ENCODE measurements at regions not wholly inside any gene's neighbourhood (a gene's known extent, or its start where the extent isn't known, plus 50 kb on each side); places are given as distances from the start of the nearest gene placed in this dataset.
"Not testable (repeated sequence)": the region's sequence is repeated elsewhere in the genome, so short reads cannot be mapped to it uniquely, and the experiment has no call there.

DNA sequence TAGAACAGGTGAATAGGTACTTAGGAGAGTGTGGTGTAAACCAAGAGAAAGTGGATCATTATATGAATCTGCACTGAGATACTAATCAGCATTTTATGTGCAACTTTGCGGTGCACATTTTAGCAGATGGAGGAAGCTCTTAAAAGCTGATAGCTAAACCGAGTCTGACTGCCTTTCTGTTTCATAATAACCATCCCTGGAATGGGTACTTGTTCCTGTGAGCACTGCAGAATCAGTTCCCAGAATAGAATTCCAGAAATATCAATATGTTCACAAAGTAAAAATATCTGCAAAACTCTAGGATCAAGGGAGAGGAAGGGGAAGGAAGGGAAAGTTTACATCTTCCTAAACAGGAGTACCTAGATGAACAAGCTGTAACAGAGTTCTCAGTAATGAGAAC, 432.2 kb upstream of the HNRNPA3 start:
- DNase-seq (ENCODE audit: low spot score in 2 of 2) (no peak), FAIRE-seq (no peak)

DNA sequence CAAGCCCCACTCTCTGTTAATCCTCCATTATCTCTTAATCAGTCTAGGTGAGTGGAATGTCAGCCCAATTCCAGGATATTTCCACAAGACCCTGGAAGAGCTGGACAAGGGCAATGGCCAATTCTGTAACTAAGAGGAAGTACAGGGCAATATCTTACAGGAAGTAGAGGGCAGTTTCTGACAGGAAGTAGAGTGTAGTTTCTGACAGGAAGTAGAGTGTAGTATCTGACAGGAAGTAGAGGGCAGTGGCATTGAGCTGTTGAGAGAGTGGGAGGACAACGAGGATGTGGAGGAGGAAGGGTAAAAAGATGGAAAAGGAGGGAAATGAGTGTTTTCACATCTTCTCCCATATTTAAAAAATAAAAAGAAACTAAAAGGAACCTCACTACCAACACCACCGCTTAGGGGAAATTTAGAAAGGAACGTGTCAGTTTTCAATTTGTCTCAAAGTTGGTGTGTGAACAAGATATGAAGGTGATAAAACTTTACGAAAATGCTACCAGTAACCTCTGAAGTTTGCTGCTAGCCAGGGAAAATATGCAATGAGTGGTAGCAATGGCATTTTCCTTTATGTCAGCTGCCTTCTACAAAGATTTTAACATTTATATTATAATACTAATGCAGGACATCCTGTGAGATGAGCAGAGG, 430.9 kb upstream of the HNRNPA3 start:
- FAIRE-seq, result no peak
- DNase-seq (ENCODE audit: low spot score in 2 of 2), result no peak

DNA sequence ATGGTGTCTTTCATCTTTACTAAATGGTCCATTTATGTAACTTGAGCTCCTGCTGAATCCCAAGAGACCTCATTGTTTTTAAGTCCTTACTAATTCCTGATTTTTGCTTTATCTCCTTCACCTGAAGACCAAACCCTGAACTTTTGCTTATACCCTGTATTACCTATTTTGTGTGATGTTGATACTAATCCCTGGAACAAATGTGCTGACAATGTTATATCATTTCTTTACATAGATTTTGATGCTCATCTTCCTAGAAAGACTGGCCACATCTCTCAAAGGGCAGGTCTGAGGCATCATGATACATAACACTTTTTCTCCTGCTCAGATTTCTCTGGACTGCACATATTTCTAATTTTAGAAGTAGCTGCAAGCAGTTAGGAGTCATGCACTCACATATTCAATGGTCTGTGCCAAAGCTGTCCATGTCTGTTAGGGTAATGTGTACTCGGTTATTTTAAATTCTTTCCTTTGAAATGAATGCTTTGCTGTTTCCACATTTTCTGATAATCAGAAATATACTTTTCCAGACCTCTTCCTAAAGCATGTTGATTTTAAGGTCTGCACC, 427.9 kb upstream of the HNRNPA3 start:
- no peak for FAIRE-seq

DNA sequence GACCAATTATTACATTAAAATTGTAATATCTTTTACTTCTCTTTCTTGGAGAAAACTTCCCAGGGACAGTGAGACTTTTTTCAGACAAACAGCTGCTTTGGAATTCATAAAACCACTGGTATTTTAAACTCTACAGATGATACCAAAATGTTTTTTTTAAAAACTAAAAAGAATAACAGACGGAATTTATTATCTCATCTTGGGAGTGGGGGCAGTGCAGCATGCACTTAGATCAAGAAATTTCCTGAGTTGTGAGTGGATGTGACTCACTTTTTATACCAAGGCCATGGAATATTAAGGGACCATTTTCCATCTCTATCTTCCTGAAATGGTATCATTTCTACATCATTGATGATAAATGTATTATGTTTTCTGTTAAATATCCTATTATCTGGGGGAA, 422.8 kb upstream of the HNRNPA3 start:
- FAIRE-seq (no peak), DNase-seq (ENCODE audit: low spot score in 2 of 2) (no peak)

More for the DNA sequence above, 427.9 kb upstream of the HNRNPA3 start:
- no peak for DNase-seq (ENCODE audit: low spot score in 2 of 2)

DNA sequence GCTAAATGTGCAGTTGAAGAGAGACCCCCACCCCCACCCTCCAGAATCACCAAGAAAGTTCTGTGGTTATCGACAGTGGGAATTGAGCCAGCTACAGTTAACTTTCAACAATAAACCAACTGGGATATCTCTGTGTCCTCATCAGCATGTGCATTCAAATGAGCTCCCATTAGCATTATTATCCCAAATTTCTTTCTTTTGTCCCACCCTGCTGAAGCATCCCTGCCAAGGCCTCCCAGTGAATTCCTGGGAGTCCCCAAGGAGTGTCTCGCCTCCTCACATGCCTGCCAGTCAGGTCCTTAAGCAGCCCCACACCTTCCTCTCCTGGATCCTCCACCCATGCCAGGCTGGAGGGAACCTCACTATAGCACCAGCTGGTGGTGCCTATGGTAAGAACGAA, 422.1 kb upstream of the HNRNPA3 start:
- FAIRE-seq (no peak), DNase-seq (ENCODE audit: low spot score in 2 of 2) (no peak)

DNA sequence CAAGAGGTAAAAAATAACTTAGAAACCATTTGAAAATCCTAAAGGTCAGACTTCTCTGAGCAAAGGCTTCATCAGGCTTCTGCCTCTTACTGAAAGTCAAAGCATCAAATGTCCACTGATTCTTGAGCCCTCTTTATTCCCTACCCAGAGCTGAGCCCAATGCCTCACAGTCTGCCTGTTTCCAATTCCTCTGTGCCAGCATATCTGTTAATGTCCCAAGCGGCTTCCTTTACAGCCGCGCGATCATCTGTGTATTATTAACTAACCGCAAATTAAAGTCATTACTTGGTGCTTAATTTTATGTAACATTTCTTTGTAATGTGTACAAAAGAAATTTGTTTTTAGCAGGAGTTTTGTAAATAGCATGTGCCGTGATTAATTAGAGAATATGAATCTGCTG, 418.8 kb upstream of the HNRNPA3 start:
- no peak for DNase-seq (ENCODE audit: low spot score in 2 of 2)
- FAIRE-seq, result no peak

DNA sequence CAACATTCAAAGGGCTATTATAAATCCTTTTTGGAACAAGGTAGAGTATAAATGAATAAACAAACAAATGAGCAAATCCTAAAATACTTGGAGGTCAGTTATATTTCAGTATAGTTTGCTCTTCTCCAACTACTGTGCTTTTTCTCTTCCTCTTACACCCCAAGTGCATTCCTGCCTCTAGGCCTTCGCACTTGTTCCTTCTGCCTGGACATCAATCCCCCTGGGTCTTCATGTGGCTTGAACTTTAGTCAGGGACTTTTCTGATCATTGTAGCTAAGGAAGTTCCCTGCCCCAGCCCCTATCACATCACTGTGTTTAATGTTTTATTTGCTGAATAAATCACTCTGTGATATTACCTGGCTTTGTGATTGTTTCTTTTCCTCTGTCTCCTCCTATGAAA, 418.2 kb upstream of the HNRNPA3 start:
- FAIRE-seq (no peak), DNase-seq (ENCODE audit: low spot score in 2 of 2) (no peak)

DNA sequence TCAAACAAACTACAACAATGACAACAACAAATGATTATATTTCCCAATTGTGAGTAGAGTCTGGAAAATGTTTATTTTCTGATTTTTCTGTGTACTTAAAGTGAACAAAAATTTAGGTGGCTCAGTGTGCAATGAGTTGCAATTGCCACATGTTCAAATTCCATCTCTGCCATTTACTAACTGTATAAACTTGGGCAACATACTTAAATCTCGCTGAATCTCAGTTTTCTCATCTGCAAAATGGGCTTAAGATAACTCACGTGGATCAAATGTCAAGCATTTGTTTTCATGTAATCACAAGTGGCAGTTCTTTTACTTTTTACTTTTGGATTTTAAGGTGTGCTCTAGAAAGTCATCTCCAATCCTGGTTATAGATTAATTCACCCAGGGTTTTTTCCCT, 416.8 kb upstream of the HNRNPA3 start:
- no peak for FAIRE-seq
- DNase-seq (ENCODE audit: low spot score in 2 of 2), result no peak

DNA sequence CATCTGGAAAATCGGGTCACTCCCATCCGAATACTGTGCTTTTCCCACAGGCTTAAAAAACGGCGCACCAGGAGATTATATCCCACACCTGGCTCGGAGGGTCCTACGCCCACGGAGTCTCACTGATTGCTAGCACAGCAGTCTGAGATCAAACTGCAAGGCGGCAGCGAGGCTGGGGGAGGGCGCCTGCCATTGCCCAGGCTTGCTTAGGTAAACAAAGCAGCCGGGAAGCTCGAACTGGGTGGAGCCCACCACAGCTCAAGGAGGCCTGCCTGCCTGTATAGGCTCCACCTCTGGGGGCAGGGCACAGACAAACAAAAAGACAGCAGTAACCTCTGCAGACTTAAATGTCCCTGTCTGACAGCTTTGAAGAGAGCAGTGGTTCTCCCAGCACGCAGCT, 415.9 kb upstream of the HNRNPA3 start:
- not testable (repeated sequence) for FAIRE-seq; DNase-seq (ENCODE audit: low spot score in 2 of 2)

DNA sequence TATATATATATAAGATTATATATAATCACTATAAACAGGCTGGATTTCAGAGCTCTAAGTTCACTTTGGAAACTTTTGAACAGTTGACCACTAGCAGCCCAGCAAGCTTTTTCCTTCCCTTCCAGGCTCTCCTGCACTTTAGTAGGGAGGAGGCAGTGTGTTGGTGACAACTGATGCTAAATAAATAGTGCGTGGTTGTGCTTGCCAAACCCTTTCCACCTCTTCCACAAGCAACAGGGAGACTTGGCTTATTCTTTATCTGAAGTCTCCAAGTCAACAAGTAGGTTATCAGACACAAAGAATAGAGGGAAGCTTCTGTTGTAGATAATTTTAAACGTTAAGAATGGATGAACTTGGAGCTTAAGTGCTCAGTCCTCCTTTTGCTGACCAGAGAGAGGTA, 408.2 kb upstream of the HNRNPA3 start:
- DNase-seq (ENCODE audit: low spot score in 2 of 2) (no peak), FAIRE-seq (no peak)

DNA sequence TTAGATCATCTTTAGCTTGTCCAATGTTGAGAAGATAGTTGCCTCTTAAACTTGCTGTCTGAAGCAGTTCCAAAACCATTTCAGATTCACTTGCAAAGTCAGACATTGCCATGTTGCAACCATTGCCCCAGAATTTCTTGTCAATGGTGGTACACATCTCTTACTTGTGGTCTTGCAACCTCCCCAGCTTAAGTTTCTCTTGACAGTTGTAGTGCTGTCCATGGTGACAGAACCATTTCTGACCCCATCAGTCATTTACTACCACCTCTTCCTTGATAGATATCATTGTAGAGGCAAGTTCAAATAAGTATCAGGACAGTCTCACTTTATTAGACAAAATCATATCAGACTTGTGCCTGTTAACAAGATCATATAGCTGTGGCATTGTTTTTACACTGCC, 407.2 kb upstream of the HNRNPA3 start:
- FAIRE-seq, result no peak
- DNase-seq (ENCODE audit: low spot score in 2 of 2), result no peak

DNA sequence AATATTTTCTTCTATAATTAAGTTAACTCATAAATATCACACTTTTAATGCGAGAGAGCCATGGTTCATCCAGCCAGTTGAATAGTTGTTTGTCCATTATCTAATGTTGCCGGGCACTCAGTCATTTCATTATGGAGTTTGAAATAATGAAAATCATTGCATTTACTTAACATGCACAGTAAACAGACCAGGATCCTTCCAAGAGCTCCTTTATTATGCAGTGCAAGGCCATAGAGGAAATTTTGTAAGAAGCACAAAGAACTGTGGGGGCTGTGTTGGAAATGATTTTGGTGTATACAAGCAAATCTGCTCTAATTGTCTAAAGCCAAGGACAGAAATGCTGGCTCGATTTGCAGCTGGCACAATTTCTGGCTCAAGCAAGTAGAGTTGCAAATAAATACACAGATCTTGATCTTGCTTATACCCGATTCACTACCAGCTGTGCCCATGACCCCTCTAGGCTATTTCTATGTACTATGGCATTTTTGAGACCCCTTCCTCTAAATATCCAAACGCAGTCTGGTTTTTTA, 400.3 kb upstream of the HNRNPA3 start:
- no peak for FAIRE-seq

DNA sequence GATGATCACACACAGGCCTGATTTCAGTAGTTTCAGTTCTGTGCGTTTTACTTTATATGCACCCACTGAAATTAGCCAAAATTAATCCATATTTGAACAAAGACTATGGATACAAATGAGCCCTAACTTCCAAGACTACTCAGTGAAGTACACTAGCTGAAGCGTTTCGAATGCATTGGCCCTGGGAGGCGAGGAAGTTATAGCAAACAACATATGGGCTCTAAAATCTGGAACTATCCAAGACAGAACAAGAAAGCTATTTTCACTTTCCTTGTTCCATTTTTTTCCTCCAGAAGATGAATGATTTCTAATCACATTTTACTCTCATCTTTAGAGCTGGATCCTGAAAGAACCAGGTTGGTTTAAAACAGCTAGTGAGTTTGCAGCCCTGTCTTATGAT, 399.4 kb upstream of the HNRNPA3 start:
- FAIRE-seq (no peak), DNase-seq (ENCODE audit: low spot score in 2 of 2) (no peak)

More for the DNA sequence above, 400.3 kb upstream of the HNRNPA3 start:
- DNase-seq (ENCODE audit: low spot score in 2 of 2), result no peak

DNA sequence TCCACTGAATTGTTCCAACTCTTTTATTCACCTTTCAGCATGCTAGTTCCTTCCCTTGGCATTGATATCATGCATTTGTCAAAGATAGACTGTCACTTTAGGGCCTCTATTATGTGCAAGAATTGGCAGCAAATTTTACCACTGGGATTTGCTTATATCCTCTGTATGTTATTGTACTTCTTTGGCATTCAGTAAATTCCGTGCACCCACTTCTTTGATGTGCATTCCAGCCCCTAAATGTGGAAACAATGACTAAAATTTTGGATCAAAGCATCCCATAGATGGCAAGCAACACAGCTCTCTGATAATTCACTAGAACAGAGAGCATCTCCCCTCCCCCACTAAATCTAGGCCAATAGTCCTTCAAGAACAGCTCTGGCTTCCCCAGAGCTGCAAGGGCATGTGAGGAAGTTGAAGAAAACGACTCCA, 399.0 kb upstream of the HNRNPA3 start:
- no peak for DNase-seq (ENCODE audit: low spot score in 2 of 2)
- no peak for FAIRE-seq

DNA sequence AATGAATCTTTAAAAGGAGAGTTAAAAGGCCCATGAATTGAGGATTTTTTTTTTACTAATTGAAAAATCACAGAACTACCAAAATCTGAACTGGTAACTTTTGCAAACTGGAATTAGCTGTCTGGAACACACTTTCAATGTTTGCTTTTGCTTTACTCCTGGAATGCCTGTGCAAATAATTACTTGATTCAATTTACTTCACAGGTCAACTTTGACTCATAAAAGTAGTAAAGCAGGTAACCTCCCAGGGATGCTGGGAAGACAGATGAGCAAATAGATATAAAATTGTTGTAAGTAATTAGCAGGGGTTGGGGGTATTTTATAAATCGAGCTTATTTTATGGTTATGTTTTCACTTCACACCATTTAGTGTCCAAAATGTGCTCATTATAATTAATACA, 398.3 kb upstream of the HNRNPA3 start:
- DNase-seq (ENCODE audit: low spot score in 2 of 2), result no peak
- FAIRE-seq, result no peak

DNA sequence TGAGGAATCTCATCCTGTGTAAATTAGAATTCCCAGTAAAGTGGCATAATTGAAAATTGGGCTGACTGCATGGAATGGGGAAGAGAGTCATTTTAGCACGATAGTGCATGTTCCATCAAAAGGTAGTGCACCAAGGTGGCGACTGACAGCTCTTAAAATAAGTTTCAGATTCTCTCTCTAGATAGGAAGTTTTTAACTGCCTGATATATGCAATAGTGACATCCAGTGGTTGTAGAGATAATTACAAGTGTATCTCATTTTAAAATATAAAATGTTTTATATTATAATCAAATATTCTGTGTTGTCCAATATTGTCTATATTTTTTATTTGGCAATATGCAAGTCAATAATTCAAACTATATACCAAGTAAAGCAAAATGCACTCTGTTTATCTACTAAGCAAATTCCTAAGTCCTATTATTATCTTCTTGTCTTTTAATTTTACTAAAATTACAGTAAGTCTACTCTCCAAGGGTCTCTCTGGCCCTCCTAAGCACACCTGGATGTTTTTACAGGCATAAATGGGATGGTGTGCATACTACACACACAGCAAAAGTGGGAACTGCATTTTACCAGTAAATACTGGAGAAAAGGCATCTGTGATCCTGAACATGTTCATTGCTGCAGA, 397.7 kb upstream of the HNRNPA3 start:
- DNase-seq (ENCODE audit: low spot score in 2 of 2) (peak in 1 of 2 donors; percentile 18), FAIRE-seq (no peak)

DNA sequence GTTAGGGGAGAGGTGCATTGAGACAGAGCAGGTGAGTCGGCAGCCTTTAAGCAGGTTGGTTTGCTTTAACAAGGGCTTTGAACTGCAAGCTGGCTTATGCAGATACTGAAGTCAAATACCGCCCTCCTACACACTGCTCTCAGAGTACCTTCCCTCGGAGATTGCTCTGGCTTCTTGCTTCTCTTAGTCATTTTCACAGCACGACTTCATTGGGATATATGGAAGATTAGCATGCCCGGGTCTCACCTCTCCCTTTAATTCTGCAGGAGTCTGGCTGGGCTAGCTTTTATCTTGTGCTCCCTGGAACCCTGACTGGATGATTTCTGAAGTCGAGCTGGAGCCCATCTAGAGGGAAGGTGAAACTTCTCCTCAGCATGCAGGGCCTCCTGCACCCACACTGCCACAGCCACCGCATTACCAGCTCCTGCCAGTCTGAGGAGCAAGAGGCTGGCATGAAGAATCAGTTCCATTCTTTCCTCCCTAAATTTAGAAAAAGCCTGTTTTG, 395.5 kb upstream of the HNRNPA3 start:
- FAIRE-seq, result no peak
- DNase-seq (ENCODE audit: low spot score in 2 of 2), result no peak

DNA sequence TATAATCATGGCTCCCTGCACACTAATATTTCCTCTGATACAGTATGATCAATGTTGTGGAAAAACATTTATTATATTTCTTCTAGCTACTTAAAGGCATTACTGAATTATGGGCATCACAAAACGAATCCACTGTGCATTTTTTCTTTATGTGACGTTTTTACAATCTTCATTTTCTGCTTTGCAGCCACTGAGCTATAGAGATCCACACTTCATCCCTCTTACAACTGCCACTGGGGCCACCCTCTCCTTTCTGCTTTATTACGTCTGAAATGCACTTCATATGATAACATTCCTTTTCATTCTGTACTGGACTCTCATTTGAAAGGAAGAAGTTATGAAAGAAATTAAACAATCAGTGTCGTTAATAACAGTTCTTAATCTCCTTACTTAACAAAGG, 394.5 kb upstream of the HNRNPA3 start:
- DNase-seq (ENCODE audit: low spot score in 2 of 2) (no peak), FAIRE-seq (no peak)

DNA sequence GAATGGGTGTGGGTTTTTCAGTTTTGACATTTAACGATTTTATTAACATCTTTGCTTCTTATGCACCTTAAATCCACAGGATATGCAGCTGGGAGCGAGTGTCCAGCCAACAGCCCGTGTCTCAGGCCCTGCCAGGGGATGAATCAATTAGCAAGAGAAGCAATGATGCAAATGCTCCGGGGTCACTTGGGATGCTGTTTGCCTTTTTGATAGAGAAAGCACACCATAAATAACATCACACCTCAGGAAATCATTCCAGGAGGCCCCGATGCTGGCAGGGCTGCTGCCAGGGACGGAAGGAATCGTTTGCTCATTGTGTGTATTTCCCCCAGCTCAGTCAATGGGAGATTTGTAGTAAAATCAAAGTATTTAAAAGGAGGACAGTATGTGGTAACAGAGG, 394.0 kb upstream of the HNRNPA3 start:
- FAIRE-seq (no peak), DNase-seq (ENCODE audit: low spot score in 2 of 2) (no peak)

DNA sequence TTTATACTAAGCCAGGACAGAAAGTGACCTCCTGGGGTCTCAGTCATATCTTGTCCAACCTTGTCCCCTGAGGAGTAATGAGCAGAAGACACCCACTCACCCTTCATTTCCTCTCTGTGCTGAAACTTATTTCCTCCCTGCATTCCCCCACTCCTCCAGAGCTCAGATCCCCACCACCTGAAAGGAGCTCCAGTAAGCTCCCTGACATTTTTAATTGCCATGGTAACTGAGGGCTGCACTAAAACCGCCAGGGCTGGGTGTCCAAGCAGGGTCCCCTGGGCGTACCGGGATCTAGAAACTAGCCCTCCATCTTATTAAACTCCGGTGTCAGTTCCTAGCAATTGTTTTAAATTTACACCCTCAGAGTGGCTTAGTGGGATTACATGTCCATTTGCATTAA, 393.3 kb upstream of the HNRNPA3 start:
- FAIRE-seq (no peak), DNase-seq (ENCODE audit: low spot score in 2 of 2) (no peak)

DNA sequence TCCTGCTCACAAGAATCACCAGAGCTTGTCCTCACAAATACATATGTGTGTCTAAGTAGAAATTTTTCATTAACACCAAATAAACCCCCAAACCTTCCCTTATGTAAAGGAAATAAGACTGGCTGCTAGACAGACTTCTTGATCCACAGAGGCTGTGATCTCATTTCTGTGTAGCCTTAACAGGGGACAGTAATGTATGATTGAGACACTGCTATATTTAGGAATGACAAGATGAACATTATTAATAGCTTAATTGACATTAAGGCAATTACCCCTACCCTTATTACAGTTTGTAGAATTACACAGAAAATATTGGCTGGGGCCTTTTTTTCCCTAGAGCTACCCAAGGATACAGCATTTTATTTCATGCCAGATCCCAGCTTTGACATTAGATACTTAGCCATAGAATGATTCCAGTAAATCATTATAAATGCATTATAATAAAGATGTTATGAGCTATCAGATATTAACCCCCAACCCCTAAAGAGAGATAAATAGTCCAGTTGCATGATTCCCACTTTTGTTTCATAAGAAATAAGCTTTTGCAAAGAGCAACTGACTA, 392.1 kb upstream of the HNRNPA3 start:
- no peak for FAIRE-seq
- DNase-seq (ENCODE audit: low spot score in 2 of 2), result no peak
